ENCODE measurements at regions not wholly inside any gene's neighbourhood (a gene's known extent, or its start where the extent isn't known, plus 50 kb on each side); places are given as distances from the start of the nearest gene placed in this dataset.

- DNase-seq (no peak), ATAC-seq (ENCODE audit: low read depth in 2 of 2) (no peak)
- no peaks in the 10 kb centered on the region for H3K9me3 Mint-ChIP-seq
- peaks cover 17% of the 10 kb centered on the region for H3K4me1 ChIP-seq (ENCODE audit: control insufficient read depth, insufficient read depth, low read length, poor library complexity, severe bottlenecking)
- no peaks in the 10 kb centered on the region for H3K27me3 ChIP-seq (ENCODE audit: control insufficient read depth, insufficient read depth, low read length)
- no peaks in the 10 kb centered on the region for H3K27me3 Mint-ChIP-seq
- H3K4me1 Mint-ChIP-seq, result peaks cover 3 to 41% (median 29%) of the 10 kb centered on the region in 4 donors
- no peak overlapping the region for H3K4me3 ChIP-seq (ENCODE audit: low read depth, low read length)
- H3K9me3 ChIP-seq (ENCODE audit: control insufficient read depth in 2 of 2, low read length in 2 of 2), result no peaks in the 10 kb centered on the region
- H3K36me3 Mint-ChIP-seq, result no peaks in the 10 kb centered on the region
- peak overlapping the region in 2 of 4 donors; percentile 11 to 72 for H3K4me3 Mint-ChIP-seq
- no peaks in the 10 kb centered on the region for H3K36me3 ChIP-seq (ENCODE audit: control insufficient read depth, insufficient read depth, low read length)
- H3K27ac ChIP-seq (ENCODE audit: insufficient read depth, low read length, poor library complexity, severe bottlenecking), result no peak overlapping the region
- peak overlapping the region in 2 of 3 donors; percentile 24 to 83 for H3K27ac Mint-ChIP-seq
Measured at GRCh38 chr14:65225299-65226159, 123.2 kb upstream of the MAX start.

GRCh38 chr14:65226824-65227604 lies 124.7 kb upstream of the MAX start:
- no peaks in the 10 kb centered on the region for H3K36me3 Mint-ChIP-seq
- ATAC-seq (ENCODE audit: low read depth in 2 of 2), result no peak
- no peaks in the 10 kb centered on the region for H3K9me3 Mint-ChIP-seq
- peaks cover 3 to 41% (median 29%) of the 10 kb centered on the region in 4 donors for H3K4me1 Mint-ChIP-seq
- H3K27ac Mint-ChIP-seq, result peak overlapping the region in 1 of 3 donors; percentile 63
- no peaks in the 10 kb centered on the region for H3K27me3 Mint-ChIP-seq
- Histone ChIP-seq H3K9me3 (ENCODE audit: control insufficient read depth in 2 of 2, low read length in 2 of 2) (no peaks in the 10 kb centered on the region), H3K4me3 (ENCODE audit: low read depth, low read length) (no peak overlapping the region), H3K36me3 (ENCODE audit: control insufficient read depth, insufficient read depth, low read length) (no peaks in the 10 kb centered on the region), H3K27ac (ENCODE audit: insufficient read depth, low read length, poor library complexity, severe bottlenecking) (no peak overlapping the region), H3K4me1 (ENCODE audit: control insufficient read depth, insufficient read depth, low read length, poor library complexity, severe bottlenecking) (peaks cover 18% of the 10 kb centered on the region), H3K27me3 (ENCODE audit: control insufficient read depth, insufficient read depth, low read length) (no peaks in the 10 kb centered on the region)
- no peak for DNase-seq
- H3K4me3 Mint-ChIP-seq, result peak overlapping the region in 1 of 4 donors; percentile 34

GRCh38 chr14:65228436-65228835 lies 126.1 kb upstream of the MAX start:
- H3K4me1 Mint-ChIP-seq, result peaks cover 3 to 35% (median 25%) of the 10 kb centered on the region in 4 donors
- Histone ChIP-seq H3K4me1 (ENCODE audit: control insufficient read depth, insufficient read depth, low read length, poor library complexity, severe bottlenecking) (peaks cover 14% of the 10 kb centered on the region), H3K9me3 (ENCODE audit: control insufficient read depth in 2 of 2, low read length in 2 of 2) (no peaks in the 10 kb centered on the region), H3K36me3 (ENCODE audit: control insufficient read depth, insufficient read depth, low read length) (no peaks in the 10 kb centered on the region), H3K27ac (ENCODE audit: insufficient read depth, low read length, poor library complexity, severe bottlenecking) (no peak overlapping the region), H3K4me3 (ENCODE audit: low read depth, low read length) (no peak overlapping the region), H3K27me3 (ENCODE audit: control insufficient read depth, insufficient read depth, low read length) (no peaks in the 10 kb centered on the region)
- no peaks in the 10 kb centered on the region for H3K36me3 Mint-ChIP-seq
- no peak for ATAC-seq (ENCODE audit: low read depth in 2 of 2)
- H3K4me3 Mint-ChIP-seq, result peak overlapping the region in 3 of 4 donors; percentile 9 to 93 (median 59)
- DNase-seq, result no peak
- H3K27ac Mint-ChIP-seq, result peak overlapping the region in 1 of 3 donors; percentile 92
- no peaks in the 10 kb centered on the region for H3K9me3 Mint-ChIP-seq
- no peaks in the 10 kb centered on the region for H3K27me3 Mint-ChIP-seq

GRCh38 chr14:65228956-65229747 lies 126.8 kb upstream of the MAX start:
- H3K4me1 ChIP-seq (ENCODE audit: control insufficient read depth, insufficient read depth, low read length, poor library complexity, severe bottlenecking), result peaks cover 14% of the 10 kb centered on the region
- Mint-ChIP-seq H3K9me3 (no peaks in the 10 kb centered on the region), H3K27me3 (no peaks in the 10 kb centered on the region), H3K4me1 (peaks cover 3 to 35% (median 26%) of the 10 kb centered on the region in 4 donors), H3K27ac (peak overlapping the region; percentile 92 to 97 (median 96)), H3K4me3 (peak overlapping the region; percentile 81 to 96 (median 90)), H3K36me3 (no peaks in the 10 kb centered on the region)
- no peak overlapping the region for H3K27ac ChIP-seq (ENCODE audit: insufficient read depth, low read length, poor library complexity, severe bottlenecking)
- no peaks in the 10 kb centered on the region for H3K9me3 ChIP-seq (ENCODE audit: control insufficient read depth in 2 of 2, low read length in 2 of 2)
- H3K36me3 ChIP-seq (ENCODE audit: control insufficient read depth, insufficient read depth, low read length), result no peaks in the 10 kb centered on the region
- H3K4me3 ChIP-seq (ENCODE audit: low read depth, low read length), result peak overlapping the region; percentile 79
- ATAC-seq (ENCODE audit: low read depth in 2 of 2) (no peak), DNase-seq (no peak)
- H3K27me3 ChIP-seq (ENCODE audit: control insufficient read depth, insufficient read depth, low read length), result no peaks in the 10 kb centered on the region

- Histone ChIP-seq H3K27me3 (ENCODE audit: control insufficient read depth, insufficient read depth, low read length) (no peaks in the 10 kb centered on the region), H3K4me1 (ENCODE audit: control insufficient read depth, insufficient read depth, low read length, poor library complexity, severe bottlenecking) (peaks cover 7% of the 10 kb centered on the region), H3K36me3 (ENCODE audit: control insufficient read depth, insufficient read depth, low read length) (no peaks in the 10 kb centered on the region), H3K9me3 (ENCODE audit: control insufficient read depth in 2 of 2, low read length in 2 of 2) (no peaks in the 10 kb centered on the region), H3K27ac (ENCODE audit: insufficient read depth, low read length, poor library complexity, severe bottlenecking) (no peak overlapping the region), H3K4me3 (ENCODE audit: low read depth, low read length) (peak overlapping the region; percentile 79)
- Mint-ChIP-seq H3K27me3 (no peaks in the 10 kb centered on the region), H3K9me3 (no peaks in the 10 kb centered on the region), H3K27ac (peak overlapping the region; percentile 92 to 97 (median 96)), H3K4me1 (peaks cover 3 to 29% (median 21%) of the 10 kb centered on the region in 4 donors), H3K4me3 (peak overlapping the region; percentile 81 to 96 (median 90)), H3K36me3 (no peaks in the 10 kb centered on the region)
- ATAC-seq (ENCODE audit: low read depth in 2 of 2), result peak; percentile 61 to 65
- peak in 1 of 3 donors; percentile 51 for DNase-seq
Measured at GRCh38 chr14:65229748-65230728, 127.7 kb upstream of the MAX start.

GRCh38 chr14:65231286-65231980 lies 129.1 kb upstream of the MAX start:
- peaks cover 0 to 22% (median 15%) of the 10 kb centered on the region in 4 donors for H3K4me1 Mint-ChIP-seq
- Histone ChIP-seq H3K4me1 (ENCODE audit: control insufficient read depth, insufficient read depth, low read length, poor library complexity, severe bottlenecking) (peaks cover 6% of the 10 kb centered on the region), H3K36me3 (ENCODE audit: control insufficient read depth, insufficient read depth, low read length) (no peaks in the 10 kb centered on the region), H3K4me3 (ENCODE audit: low read depth, low read length) (no peak overlapping the region), H3K27me3 (ENCODE audit: control insufficient read depth, insufficient read depth, low read length) (no peaks in the 10 kb centered on the region), H3K9me3 (ENCODE audit: control insufficient read depth in 2 of 2, low read length in 2 of 2) (no peaks in the 10 kb centered on the region), H3K27ac (ENCODE audit: insufficient read depth, low read length, poor library complexity, severe bottlenecking) (no peak overlapping the region)
- ATAC-seq (ENCODE audit: low read depth in 2 of 2) (no peak), DNase-seq (no peak)
- H3K4me3 Mint-ChIP-seq, result peak overlapping the region in 1 of 4 donors; percentile 55
- no peak overlapping the region for H3K27ac Mint-ChIP-seq
- H3K9me3 Mint-ChIP-seq, result no peaks in the 10 kb centered on the region
- no peaks in the 10 kb centered on the region for H3K36me3 Mint-ChIP-seq
- no peaks in the 10 kb centered on the region for H3K27me3 Mint-ChIP-seq

Data from CD4-positive, CD25-positive, alpha-beta regulatory T cell (primary cell).